Choroid plexus epithelial cell (primary cell): ENCODE measurements at regions not wholly inside any gene's neighbourhood (a gene's known extent, or its start where the extent isn't known, plus 50 kb on each side); places are given as distances from the start of the nearest gene placed in this dataset.

Experiments used
- DNase-seq: peaks from one replicate; pipeline ENCODE4 v3.0.0-alpha.2; 2010; ENCODE audit warnings: low read depth
- H3K4me3 ChIP-seq: 2 replicates; pipeline ENCODE4 v1.5.1; 2011; ENCODE audit warnings: low read depth, mild to moderate bottlenecking, control low read depth, low read length, moderate library complexity
- CTCF ChIP-seq: conservative IDR thresholded peaks from 2 replicates; pipeline ENCODE4 v1.5.1; 2011; ENCODE audit warnings: low read depth, mild to moderate bottlenecking, control low read depth, inconsistent platforms, low read length, moderate library complexity

- TF ChIP-seq CTCF, result no peak
- no peak for DNase-seq
- no peak overlapping the region for H3K4me3 ChIP-seq
Observed at GRCh38 chr1:199132006-199132405, 493.2 kb downstream of the PTPRC start.

GRCh38 chr1:199135901-199136300 is 497.1 kb downstream of the PTPRC start:
- no peak for DNase-seq
- H3K4me3 ChIP-seq, result no peak overlapping the region
- TF ChIP-seq CTCF, result no peak

GRCh38 chr1:199138061-199138460 is 499.2 kb downstream of the PTPRC start:
- no peak overlapping the region for H3K4me3 ChIP-seq
- no peak for DNase-seq
- TF ChIP-seq CTCF, result no peak

GRCh38 chr1:199149591-199149990 is 510.8 kb downstream of the PTPRC start:
- no peak for TF ChIP-seq CTCF
- DNase-seq, result no peak
- no peak overlapping the region for H3K4me3 ChIP-seq

- H3K4me3 ChIP-seq, result no peak overlapping the region
- no peak for DNase-seq
- TF ChIP-seq CTCF, result no peak
Observed at GRCh38 chr1:199150756-199151155, 511.9 kb downstream of the PTPRC start.

GRCh38 chr1:199151634-199152425 is 513.0 kb downstream of the PTPRC start:
- DNase-seq, result no peak
- no peak for TF ChIP-seq CTCF
- no peak overlapping the region for H3K4me3 ChIP-seq

GRCh38 chr1:199152676-199153075 is 513.8 kb downstream of the PTPRC start:
- DNase-seq, result no peak
- H3K4me3 ChIP-seq, result no peak overlapping the region
- TF ChIP-seq CTCF, result no peak
